GM19239 (cell line): ENCODE measurements at regions not wholly inside any gene's neighbourhood (a gene's known extent, or its start where the extent isn't known, plus 50 kb on each side); places are given as distances from the start of the nearest gene placed in this dataset.

Source experiments
- DNase-seq: peaks from one replicate; pipeline ENCODE4 v3.0.0; 2011; ENCODE audit warnings: low spot score; ENCODE audit not compliant: insufficient read length
- FAIRE-seq: peaks from 2 replicates; lab custom pipeline; 2011; peaks lifted over from hg19 to GRCh38; lab: Jason Lieb, UNC

GRCh38 chr1:25106976-25107642 lies 125.2 kb downstream of the SYF2 start:
- no peak for DNase-seq
- no peak for FAIRE-seq

GRCh38 chr1:25106352-25106751 lies 126.0 kb downstream of the SYF2 start:
- DNase-seq = no peak
- FAIRE-seq = no peak

GRCh38 chr1:25105836-25106235 lies 126.5 kb downstream of the SYF2 start:
- no peak for FAIRE-seq
- no peak for DNase-seq

- no peak for DNase-seq
- FAIRE-seq = no peak
These were observed 127.3 kb downstream of the SYF2 start for GRCh38 chr1:25104932-25105561.

GRCh38 chr1:25103164-25103795 lies 129.0 kb downstream of the SYF2 start:
- no peak for FAIRE-seq

GRCh38 chr1:25100151-25100833 lies 132.0 kb downstream of the SYF2 start:
- DNase-seq = no peak
- FAIRE-seq = no peak

More at GRCh38 chr1:25103164-25103795, 129.0 kb downstream of the SYF2 start:
- no peak for DNase-seq

GRCh38 chr1:25099343-25099951 lies 132.9 kb downstream of the SYF2 start:
- peak; percentile 89 for FAIRE-seq
- no peak for DNase-seq

- DNase-seq (no peak), FAIRE-seq (no peak)
These were observed 133.6 kb downstream of the SYF2 start for GRCh38 chr1:25098717-25099116.

- FAIRE-seq = peak; percentile 80
- DNase-seq = no peak
These were observed 135.8 kb downstream of the SYF2 start for GRCh38 chr1:25096307-25097150.

- peak; percentile 89 for FAIRE-seq
- no peak for DNase-seq
These were observed 136.6 kb downstream of the SYF2 start for GRCh38 chr1:25095635-25096200.

- no peak for DNase-seq
- FAIRE-seq = peak; percentile 23
These were observed 137.3 kb downstream of the SYF2 start for GRCh38 chr1:25094995-25095394.

- DNase-seq (no peak), FAIRE-seq (no peak)
These were observed 138.1 kb downstream of the SYF2 start for GRCh38 chr1:25094229-25094628.

GRCh38 chr1:25091658-25092057 lies 140.6 kb downstream of the SYF2 start:
- FAIRE-seq = no peak
- no peak for DNase-seq

- FAIRE-seq (no peak), DNase-seq (no peak)
These were observed 141.4 kb downstream of the SYF2 start for GRCh38 chr1:25090707-25091422.

GRCh38 chr1:25089772-25090171 lies 142.5 kb downstream of the SYF2 start:
- FAIRE-seq = no peak
- DNase-seq = no peak

GRCh38 chr1:25088946-25089345 lies 143.4 kb downstream of the SYF2 start:
- DNase-seq (no peak), FAIRE-seq (no peak)

GRCh38 chr1:25088180-25088701 lies 144.1 kb downstream of the SYF2 start:
- no peak for FAIRE-seq
- no peak for DNase-seq

- DNase-seq (no peak), FAIRE-seq (no peak)
These were observed 145.7 kb downstream of the SYF2 start for GRCh38 chr1:25086518-25087079.
